ENCODE measurements at regions not wholly inside any gene's neighbourhood (a gene's known extent, or its start where the extent isn't known, plus 50 kb on each side); places are given as distances from the start of the nearest gene placed in this dataset.

DNA sequence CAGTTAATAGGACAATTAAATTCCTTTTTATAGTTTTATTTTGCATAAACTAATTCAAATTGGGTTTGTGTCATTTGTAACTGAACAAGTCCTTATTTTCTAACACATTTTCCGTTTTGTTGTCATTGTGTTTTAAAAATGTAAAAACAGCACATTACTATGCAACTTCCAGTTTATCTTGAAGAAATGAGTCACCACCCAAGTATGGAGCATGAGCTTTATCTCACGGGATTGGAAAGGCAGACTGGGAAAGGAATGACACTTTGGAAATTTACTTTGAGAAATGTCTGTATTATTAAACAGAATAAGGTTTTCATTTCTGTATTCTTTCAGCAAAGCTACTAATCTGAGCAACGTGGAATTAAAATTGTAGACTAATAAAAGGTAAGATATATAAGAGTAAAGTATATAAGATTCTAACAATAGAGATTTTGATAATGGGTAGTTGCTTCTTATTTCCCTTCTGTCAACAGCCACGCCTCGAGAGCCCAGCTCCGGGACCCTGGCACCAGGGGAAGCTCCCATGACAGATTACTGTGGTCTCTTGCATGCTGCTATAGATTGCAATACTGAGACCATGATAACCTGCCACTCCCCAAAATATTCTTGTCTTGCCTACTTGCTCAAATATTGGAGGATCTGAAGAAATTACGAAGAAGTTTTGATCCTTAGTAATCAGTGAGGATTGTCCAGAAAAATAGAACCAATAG lies 433.1 kb downstream of the CHSY3 start:
- peak; percentile 65 for DNase-seq (ENCODE audit: low read depth)

DNA sequence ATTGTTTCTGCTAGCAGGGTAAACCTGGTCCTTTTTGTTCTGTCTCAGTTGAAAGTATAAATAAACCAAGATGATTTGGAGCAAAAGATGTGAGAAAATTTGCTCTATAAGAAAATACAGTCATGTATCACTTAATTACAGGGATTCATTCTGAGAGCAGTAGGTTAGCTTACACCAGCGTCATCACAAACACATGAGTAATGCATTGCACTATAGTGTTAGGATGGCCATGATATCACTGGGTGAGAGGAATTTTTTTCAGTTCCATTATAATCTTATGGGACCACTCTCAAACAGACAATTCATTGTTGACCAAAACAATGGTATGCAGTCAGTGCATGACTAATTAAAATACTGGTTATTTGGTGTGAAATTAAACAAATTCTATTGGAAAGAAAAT lies 430.9 kb downstream of the CHSY3 start:
- DNase-seq (ENCODE audit: low read depth) = peak; percentile 43

DNA sequence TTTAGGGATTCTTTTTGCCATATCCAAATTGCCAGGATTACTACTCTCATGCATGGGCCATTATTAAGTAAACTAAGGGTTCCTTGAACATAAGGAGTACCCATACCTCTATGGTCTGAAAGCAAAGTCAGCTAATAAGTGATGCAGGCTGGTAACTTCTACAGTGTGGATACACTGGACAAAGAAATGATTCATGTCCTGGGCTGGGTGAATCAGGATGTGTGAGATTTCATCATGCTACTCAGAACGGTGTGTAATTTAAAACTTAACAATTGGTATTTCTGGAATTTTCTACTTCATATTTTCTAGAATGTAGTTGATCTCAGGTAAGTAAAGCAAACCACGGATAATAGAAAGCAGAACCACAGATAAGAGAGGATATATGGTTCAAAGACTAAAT lies 428.8 kb downstream of the CHSY3 start:
- peak; percentile 77 for DNase-seq (ENCODE audit: low read depth)

DNA sequence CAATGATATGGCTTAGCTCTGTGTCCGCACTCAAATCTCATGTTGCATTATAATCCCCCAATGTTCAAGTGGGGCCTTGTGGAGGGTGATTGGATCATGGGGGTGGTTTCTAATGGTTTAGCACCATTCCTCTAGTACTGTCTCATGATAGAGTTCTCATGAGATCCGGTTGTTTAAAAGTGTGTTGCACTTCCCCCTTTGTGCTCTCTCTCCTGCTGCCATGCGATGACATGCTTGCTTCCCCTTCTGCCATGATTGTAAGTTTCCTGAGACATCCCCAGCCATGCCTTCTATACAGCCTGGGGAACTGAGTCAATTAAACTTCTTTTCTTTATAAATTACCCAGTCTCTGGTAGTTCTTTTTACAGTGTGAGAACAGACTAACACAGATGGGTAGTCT lies 427.1 kb downstream of the CHSY3 start:
- no peak for DNase-seq (ENCODE audit: low read depth)

DNA sequence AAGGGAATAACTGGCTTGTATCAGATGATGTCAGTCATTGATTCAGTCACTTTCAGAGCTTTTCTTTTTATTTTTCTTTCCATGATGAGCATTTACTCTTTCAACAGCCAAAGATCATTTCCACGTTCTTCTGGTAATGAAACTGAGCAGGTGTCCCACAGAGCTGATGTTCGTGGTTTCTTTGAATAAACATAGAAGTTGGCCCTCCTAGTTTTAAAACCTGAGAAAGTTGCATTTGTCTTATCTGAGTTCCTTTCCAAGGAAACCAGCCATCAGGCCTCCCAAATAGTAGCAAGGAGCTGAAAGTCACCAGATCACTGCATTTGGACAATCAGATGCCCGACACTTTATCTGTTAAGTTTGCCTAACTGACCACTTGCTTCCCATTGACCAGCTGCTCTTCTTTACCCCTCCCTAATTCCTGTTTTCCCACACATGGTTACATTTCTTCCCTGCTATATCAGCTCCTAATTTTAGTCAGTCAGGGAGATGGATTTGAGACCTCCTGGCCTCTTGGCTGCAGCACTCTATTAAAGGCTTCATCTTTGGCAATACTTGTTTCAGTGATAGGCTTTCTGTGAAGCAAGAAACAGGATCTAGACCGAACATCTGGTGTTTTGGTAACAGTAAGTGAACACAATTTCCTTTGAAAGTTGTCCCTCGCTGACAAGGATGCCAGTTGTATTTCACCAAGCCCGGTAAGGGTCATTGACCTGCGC lies 420.8 kb downstream of the CHSY3 start:
- DNase-seq (ENCODE audit: low read depth) = no peak

DNA sequence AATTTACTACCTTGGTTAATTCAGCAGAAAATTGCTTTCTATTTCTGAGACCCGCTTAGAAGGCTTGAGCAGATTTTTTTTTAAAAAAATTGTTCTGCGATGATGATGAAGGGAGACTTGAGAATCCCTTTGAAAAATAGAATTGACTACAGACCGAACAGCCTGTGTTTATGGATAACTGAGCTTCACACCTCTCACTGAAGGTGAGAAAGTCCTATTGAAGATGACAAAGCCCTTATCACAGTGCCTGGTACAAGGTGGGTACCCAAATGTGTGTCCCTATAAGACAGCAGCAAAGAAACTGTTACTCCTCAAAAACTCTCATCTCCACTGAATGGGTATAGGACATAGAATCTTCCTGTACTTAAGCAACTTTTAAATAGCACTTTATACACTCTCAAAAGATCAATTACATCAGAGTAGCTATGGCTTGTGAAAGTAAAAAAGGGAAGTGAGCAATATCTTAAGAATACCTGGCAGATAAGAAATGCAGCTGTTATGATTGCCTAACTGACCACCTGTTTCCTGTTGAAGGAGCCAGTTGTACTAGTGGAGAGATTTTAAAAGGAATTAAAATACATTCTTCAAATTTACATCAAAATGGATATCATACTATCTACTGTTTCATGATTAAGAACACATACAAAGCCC lies 419.7 kb downstream of the CHSY3 start:
- DNase-seq (ENCODE audit: low read depth) = peak; percentile 67

DNA sequence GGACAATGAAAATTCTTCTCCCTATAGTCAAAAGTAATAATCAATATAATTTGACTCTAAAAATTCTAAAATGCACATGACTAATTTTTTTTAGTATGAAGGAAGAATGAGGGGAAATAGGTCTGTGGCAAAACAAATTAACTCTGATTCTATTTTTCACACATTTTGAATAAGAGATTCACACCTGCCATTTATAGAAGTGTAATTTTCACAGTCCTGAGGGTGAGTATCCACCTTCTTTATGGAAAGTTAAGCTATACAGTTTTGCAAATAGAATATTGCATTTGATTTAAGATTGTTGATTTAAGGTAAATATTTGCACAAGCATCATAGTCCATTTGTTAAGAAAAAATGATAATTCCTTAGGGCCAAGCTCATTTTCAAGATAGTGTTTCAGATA lies 417.7 kb downstream of the CHSY3 start:
- DNase-seq (ENCODE audit: low read depth) = no peak

DNA sequence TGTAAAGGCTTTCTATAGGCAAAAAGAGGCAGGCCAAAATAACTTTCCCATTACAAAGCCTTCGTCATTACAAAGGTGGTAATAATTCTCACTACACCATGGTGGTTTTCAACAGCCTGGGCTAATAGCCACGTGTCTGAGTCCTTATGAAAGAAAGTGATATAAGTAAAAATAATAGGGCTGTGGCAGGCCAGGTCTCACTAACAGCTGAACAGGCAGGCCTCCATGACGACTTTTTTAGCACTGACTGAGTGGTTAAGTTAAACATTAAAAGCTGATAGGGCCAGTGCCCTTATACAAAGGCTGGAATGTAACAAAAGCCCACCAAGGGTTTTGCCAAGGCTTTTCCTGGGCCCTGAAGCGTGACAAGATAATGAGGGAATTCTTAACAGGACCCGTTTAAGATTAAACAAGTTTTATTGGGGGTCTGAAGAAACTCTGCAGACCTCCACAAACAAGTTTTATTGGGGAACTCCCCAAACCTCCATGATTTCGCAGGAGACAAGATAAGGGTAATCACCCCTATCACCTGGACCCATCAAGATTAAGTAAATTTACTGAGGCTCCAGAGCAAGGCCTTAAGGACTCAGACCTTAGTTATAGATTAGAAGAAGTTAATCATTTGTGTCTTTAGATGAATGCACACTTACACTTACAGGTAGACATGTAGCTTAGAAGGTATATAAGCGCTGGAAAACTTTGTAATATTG lies 412.9 kb downstream of the CHSY3 start:
- no peak for DNase-seq (ENCODE audit: low read depth)

DNA sequence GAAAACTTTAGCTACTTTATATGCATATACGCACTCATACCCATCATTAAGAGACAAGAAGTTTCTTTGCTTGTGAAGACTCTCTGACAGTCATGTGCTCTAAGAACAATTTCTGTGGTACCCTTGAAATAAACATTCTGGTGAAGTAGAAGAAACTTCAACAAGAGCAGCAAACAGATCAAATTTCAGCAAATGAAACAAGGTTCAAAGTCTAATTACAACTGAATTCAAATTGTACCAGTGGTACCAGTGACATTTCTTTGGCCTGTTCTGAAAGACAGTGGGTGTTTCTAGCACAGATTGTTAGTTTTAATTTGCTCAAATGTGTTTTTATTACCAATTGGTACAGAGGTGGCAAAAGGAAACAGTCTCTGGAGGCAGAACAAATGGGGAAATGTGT lies 391.0 kb downstream of the CHSY3 start:
- no peak for DNase-seq (ENCODE audit: low read depth)

DNA sequence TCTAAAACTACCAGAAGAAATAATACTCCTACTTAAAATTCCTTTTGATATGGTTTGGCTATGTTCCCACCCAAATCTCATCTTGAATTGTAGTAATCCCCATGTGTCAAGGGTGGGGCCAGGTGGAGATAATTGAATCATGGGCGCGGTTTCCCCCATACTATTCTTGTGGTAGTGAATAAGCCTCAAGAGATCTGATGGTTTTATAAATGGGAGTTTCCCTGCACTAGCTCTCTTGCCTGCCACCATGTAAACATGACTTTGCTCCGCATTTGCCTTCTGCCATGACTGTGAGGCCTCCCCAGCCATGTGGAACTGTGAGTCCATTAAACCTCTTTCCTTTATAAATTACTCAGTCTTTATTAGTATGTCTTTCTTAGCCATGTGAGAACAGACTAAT lies 390.5 kb downstream of the CHSY3 start:
- DNase-seq (ENCODE audit: low read depth) = peak; percentile 45

DNA sequence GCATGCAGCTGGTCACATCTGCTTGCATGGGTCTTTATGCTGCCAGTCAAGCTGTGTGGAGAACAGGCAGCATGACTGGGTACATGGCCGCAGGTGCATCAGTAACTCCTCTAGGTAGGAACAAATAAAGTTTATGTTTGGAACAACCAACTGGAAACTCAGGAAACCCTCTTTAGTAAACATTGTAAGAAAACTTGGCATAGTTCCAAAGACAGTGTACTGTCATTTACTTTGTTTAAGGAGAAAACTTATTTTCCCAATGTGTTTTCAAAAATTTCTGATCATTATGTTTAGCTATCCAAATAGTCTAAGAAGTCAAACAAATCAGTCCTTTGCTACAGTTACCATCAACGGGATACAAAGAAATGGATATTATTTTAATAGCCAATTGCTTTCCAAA lies 386.0 kb downstream of the CHSY3 start:
- no peak for DNase-seq (ENCODE audit: low read depth)

DNA sequence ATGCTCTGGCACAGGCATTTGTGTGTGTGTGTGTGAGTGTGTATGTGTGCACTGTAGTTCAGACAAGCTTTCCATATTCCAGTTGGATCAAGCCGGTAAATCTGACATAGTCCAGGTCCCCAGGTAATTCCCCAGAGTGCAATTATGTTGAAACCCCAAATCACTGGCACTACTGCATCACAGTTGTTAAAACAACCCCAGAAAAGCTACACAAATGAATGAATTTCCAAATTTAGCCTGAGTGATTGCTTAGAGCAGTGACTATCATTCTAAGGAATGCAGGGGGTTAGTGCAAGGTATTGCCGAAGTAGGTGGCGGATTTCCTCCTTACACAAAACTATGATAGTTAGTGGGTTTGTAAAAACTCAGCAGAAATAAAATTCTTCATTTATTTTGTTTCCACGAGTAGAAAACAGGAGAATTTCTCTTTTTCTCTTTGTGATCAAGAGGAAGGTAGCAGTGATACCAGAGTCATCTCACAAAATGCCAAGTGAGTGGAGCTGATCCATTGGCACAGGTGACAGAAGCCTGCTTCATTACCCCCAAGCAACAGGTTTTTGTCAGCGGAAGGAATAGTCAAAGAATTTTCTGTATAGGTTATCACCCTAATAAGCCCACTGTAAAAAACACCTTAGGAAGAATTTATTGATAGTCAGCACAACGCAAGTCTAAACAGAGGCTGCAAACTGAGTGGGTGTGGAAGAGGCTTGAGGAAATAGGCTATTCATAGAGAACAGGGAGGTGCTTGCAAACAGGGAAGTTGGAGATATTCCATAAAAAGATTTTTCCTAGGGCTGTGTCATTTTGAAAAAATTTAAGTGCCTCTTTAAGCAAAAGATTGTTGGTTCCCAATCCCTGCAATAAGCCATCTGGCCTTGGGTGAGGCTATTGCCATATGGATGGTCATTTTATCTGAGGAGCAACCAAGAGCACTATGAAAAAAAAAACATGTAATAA lies 385.1 kb downstream of the CHSY3 start:
- peak; percentile 38 for DNase-seq (ENCODE audit: low read depth)

DNA sequence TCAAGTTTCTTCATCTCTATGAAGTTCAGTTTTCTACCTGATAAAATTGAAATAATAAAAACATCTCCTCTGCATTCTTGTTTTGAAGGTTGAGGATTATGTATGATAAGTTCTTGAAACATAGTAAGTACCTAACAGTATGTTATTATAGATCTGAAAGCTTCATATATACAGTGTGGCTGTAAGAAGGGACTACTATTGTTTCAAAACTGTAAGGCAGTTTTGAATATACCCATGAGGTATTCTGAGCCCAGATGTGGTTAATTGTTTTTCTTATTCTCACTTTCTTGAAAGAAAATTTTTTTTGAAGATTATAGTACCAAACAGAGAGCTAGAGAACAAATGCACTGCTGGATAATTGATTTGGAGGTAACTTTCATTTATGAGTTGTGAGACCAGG lies 383.2 kb downstream of the CHSY3 start:
- no peak for DNase-seq (ENCODE audit: low read depth)

DNA sequence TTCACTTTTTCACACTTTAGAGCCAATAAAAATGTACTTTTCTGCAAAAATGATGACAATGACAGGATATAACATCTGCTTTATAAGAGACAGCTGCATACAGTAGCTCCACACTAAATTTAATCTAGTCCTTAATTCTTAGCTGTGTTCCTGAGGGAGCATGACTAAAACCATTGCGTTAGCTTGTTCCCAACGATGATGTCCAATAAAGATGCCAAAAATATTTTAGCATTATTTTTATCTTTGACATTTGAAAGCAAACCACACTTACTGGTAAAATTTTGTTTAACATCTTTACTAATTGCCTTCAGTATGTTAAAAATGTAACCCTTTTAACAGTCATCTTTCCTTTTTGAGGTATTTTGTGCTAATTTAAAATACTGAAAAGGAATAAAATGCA lies 382.7 kb downstream of the CHSY3 start:
- no peak for DNase-seq (ENCODE audit: low read depth)

DNA sequence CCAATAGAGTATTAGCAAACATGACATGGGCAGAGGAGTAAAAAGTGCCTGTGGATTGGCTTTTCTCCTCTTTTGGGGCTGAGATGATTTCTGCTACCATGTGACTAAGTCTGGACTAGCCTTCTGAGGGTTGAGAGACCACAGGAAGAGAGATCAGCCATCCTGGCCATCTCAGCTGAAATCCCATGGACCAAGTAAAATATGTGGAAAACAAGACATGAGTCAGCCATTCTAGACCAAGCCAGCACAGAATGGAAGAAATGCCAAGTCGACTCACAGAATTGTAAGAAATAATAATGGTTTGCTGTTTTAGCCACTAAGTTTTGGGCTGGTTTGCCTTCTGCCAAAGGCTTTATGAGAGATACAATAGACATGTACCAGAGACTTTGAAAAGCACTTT lies 377.8 kb downstream of the CHSY3 start:
- peak; percentile 63 for DNase-seq (ENCODE audit: low read depth)

DNA sequence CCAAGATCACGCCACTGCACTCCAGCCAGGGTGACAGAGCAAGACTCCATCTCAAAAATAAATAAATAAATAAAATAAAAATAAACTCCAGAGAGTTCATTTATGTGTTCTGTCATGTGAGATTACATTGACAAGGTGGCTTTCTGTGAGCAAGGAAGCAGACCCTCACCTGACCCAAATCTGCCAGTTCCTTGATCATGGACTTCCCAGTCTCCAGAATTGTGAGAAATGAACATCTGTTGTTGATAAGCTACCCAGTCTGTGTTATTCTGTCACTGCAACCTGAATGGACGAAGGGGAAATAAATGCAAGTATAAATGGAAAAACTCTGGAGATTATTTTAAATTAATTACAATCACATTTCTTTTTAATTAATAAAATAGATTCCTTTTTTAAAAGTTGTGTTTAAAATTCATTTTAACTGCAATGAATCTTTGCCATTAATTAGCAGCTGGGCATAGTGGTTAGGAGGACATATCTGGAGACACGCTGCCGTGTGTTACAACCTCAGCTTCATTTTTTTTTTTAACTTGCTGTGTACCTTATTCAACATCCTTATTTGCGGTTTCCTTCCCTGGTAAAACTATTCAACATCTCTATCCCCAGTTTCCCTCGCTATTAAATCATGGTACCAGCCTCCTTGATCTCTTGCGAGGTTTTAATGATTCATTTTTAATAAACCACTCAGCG lies 376.4 kb downstream of the CHSY3 start:
- no peak for DNase-seq (ENCODE audit: low read depth)

DNA sequence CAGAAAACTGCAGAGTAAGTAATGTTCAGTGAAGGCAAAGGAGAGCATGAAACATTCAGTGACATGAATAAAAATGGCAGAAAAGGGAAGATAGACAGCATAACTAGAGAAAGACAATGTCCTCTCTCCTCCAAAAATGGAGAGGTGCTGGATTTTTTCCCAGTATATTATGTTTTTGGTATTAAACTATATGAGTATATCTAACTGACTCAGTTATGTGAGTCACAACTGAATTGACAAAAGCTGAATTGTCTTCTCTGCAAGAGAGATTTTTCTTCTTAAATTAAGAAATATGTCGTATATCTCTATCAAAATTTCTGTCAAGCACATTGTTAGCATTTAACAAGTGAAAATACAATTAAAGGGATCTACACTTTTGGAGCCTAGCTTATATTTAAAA lies 375.1 kb downstream of the CHSY3 start:
- DNase-seq (ENCODE audit: low read depth) = peak; percentile 48

DNA sequence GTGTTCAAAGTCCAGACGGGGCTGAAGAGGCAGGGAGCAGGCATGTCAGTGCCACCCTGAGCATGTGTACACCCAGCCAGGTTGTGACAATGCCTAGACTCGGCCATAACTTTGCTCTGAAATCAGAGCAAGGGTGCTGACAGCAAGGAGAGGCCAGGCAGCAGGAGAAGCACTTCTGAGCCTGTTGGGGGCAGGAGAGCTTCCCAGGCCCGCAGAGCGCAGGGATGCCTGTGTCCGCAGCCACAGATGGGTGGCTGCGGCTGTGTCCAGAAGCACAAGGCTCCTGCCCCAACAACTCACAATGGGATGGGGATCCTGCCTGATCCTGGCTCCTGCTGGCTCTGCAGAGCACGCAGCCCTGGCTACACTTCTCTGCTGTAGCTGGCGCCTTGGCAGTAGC lies 373.9 kb downstream of the CHSY3 start:
- no peak for DNase-seq (ENCODE audit: low read depth)

DNA sequence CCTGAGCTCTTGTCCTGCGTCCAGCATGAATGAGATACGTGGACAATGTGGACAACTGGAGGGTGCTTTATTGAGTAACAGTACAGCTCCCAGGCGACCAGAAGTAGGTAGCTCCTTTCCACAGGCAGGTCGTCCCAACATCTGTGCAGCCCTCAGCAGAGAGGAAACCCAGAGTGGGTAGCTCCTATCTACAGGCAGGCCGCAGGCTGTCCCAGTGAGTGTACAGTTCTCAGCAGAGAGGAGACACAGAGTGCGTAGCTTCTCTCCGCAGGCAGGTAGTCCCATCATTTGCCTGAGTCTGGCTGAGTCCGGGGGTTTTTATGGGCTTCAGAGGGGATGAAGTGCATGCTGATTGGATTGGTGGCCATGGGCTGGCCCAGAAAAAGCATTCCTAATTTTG lies 373.3 kb downstream of the CHSY3 start:
- no peak for DNase-seq (ENCODE audit: low read depth)

DNA sequence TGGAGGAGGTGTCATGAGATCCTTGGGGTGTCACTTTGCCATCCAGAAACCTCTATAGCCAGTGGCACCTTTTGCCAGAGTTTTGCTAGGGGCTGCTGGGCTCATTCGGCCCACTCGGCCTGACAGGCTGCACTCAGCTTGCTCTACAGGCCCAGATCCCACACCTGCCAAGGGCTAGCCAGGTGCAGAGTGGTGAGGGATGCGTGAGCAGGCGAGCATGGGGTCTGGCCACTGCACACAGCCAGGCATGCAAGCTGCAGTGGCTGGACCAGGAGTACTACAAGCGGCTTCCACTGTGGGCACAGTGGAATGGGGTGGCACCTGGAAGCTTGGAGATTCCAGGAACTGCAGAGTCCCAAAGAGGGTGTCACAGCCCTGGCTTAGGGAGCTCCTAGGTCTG lies 372.7 kb downstream of the CHSY3 start:
- DNase-seq (ENCODE audit: low read depth) = no peak

Data from HT1080 (cell line).